ENCODE measurements at regions not wholly inside any gene's neighbourhood (a gene's known extent, or its start where the extent isn't known, plus 50 kb on each side); places are given as distances from the start of the nearest gene placed in this dataset.

GRCh38 chr3:168839653-168840052 lies 743.9 kb upstream of the GOLIM4 start:
- Mint-ChIP-seq H3K27me3 (no peaks in the 10 kb centered on the region), H3K9me3 (no peaks in the 10 kb centered on the region), H3K4me3 (no peak overlapping the region), H3K36me3 (no peaks in the 10 kb centered on the region), H3K27ac (no peak overlapping the region), H3K4me1 (no peaks in the 10 kb centered on the region)
- DNase-seq (no peak), ATAC-seq (ENCODE audit: low read depth) (no peak)
- POLR2A ChIA-PET: no interaction called here

GRCh38 chr3:168834558-168834957 lies 738.8 kb upstream of the GOLIM4 start:
- Mint-ChIP-seq H3K36me3 (no peaks in the 10 kb centered on the region), H3K4me1 (no peaks in the 10 kb centered on the region), H3K27me3 (no peaks in the 10 kb centered on the region), H3K9me3 (no peaks in the 10 kb centered on the region), H3K4me3 (no peak overlapping the region), H3K27ac (no peak overlapping the region)
- POLR2A ChIA-PET: no interaction called here
- ATAC-seq (ENCODE audit: low read depth) (no peak), DNase-seq (no peak)

GRCh38 chr3:168828943-168829342 lies 733.2 kb upstream of the GOLIM4 start:
- no peaks in the 10 kb centered on the region for H3K27me3 Mint-ChIP-seq
- POLR2A ChIA-PET: no interaction called here
- no peak overlapping the region for H3K4me3 Mint-ChIP-seq
- no peaks in the 10 kb centered on the region for H3K36me3 Mint-ChIP-seq
- H3K27ac Mint-ChIP-seq: no peak overlapping the region
- no peak for ATAC-seq (ENCODE audit: low read depth)
- DNase-seq: no peak
- no peaks in the 10 kb centered on the region for H3K9me3 Mint-ChIP-seq
- no peaks in the 10 kb centered on the region for H3K4me1 Mint-ChIP-seq

GRCh38 chr3:168828536-168828935 lies 732.8 kb upstream of the GOLIM4 start:
- no peak overlapping the region for H3K27ac Mint-ChIP-seq
- no peaks in the 10 kb centered on the region for H3K36me3 Mint-ChIP-seq
- no peak overlapping the region for H3K4me3 Mint-ChIP-seq
- no peak for DNase-seq
- POLR2A ChIA-PET: no interaction called here
- no peaks in the 10 kb centered on the region for H3K4me1 Mint-ChIP-seq
- H3K27me3 Mint-ChIP-seq: no peaks in the 10 kb centered on the region
- no peak for ATAC-seq (ENCODE audit: low read depth)
- H3K9me3 Mint-ChIP-seq: no peaks in the 10 kb centered on the region

GRCh38 chr3:168828014-168828413 lies 732.3 kb upstream of the GOLIM4 start:
- Mint-ChIP-seq H3K27me3 (no peaks in the 10 kb centered on the region), H3K4me3 (no peak overlapping the region), H3K36me3 (no peaks in the 10 kb centered on the region), H3K4me1 (no peaks in the 10 kb centered on the region), H3K27ac (no peak overlapping the region), H3K9me3 (no peaks in the 10 kb centered on the region)
- POLR2A ChIA-PET: no interaction called here
- no peak for ATAC-seq (ENCODE audit: low read depth)
- DNase-seq: no peak

GRCh38 chr3:168824107-168824506 lies 728.4 kb upstream of the GOLIM4 start:
- POLR2A ChIA-PET: no interaction called here
- H3K27ac Mint-ChIP-seq: no peak overlapping the region
- H3K9me3 Mint-ChIP-seq: no peaks in the 10 kb centered on the region
- no peaks in the 10 kb centered on the region for H3K36me3 Mint-ChIP-seq
- H3K4me1 Mint-ChIP-seq: no peaks in the 10 kb centered on the region
- no peak for DNase-seq
- H3K27me3 Mint-ChIP-seq: no peaks in the 10 kb centered on the region
- no peak overlapping the region for H3K4me3 Mint-ChIP-seq
- no peak for ATAC-seq (ENCODE audit: low read depth)

- Mint-ChIP-seq H3K4me3 (no peak overlapping the region), H3K27ac (no peak overlapping the region), H3K4me1 (no peaks in the 10 kb centered on the region), H3K27me3 (no peaks in the 10 kb centered on the region), H3K36me3 (no peaks in the 10 kb centered on the region), H3K9me3 (no peaks in the 10 kb centered on the region)
- DNase-seq (no peak), ATAC-seq (ENCODE audit: low read depth) (no peak)
- POLR2A ChIA-PET: no interaction called here
Measured at GRCh38 chr3:168823466-168823865, 727.7 kb upstream of the GOLIM4 start.

GRCh38 chr3:168820810-168821415 lies 725.2 kb upstream of the GOLIM4 start:
- ATAC-seq (ENCODE audit: low read depth) (no peak), DNase-seq (no peak)
- Mint-ChIP-seq H3K9me3 (no peaks in the 10 kb centered on the region), H3K27me3 (no peaks in the 10 kb centered on the region), H3K4me1 (no peaks in the 10 kb centered on the region), H3K27ac (no peak overlapping the region), H3K4me3 (no peak overlapping the region), H3K36me3 (no peaks in the 10 kb centered on the region)
- POLR2A ChIA-PET: no interaction called here

- Mint-ChIP-seq H3K9me3 (no peaks in the 10 kb centered on the region), H3K27ac (no peak overlapping the region), H3K4me3 (no peak overlapping the region), H3K4me1 (no peaks in the 10 kb centered on the region), H3K27me3 (no peaks in the 10 kb centered on the region), H3K36me3 (no peaks in the 10 kb centered on the region)
- ATAC-seq (ENCODE audit: low read depth) (no peak), DNase-seq (no peak)
- POLR2A ChIA-PET: no interaction called here
Measured at GRCh38 chr3:168817177-168817576, 721.5 kb upstream of the GOLIM4 start.

GRCh38 chr3:168815946-168816345 lies 720.2 kb upstream of the GOLIM4 start:
- Mint-ChIP-seq H3K27me3 (no peaks in the 10 kb centered on the region), H3K4me3 (no peak overlapping the region), H3K36me3 (no peaks in the 10 kb centered on the region), H3K4me1 (no peaks in the 10 kb centered on the region), H3K9me3 (no peaks in the 10 kb centered on the region), H3K27ac (no peak overlapping the region)
- DNase-seq: no peak
- POLR2A ChIA-PET: no interaction called here
- no peak for ATAC-seq (ENCODE audit: low read depth)

- Mint-ChIP-seq H3K4me1 (no peaks in the 10 kb centered on the region), H3K4me3 (no peak overlapping the region), H3K9me3 (no peaks in the 10 kb centered on the region), H3K27ac (no peak overlapping the region), H3K36me3 (no peaks in the 10 kb centered on the region), H3K27me3 (no peaks in the 10 kb centered on the region)
- DNase-seq: no peak
- POLR2A ChIA-PET: no interaction called here
- ATAC-seq (ENCODE audit: low read depth): no peak
Measured at GRCh38 chr3:168813225-168813802, 717.6 kb upstream of the GOLIM4 start.

- Mint-ChIP-seq H3K9me3 (no peaks in the 10 kb centered on the region), H3K27ac (no peak overlapping the region), H3K4me3 (no peak overlapping the region), H3K36me3 (no peaks in the 10 kb centered on the region), H3K27me3 (no peaks in the 10 kb centered on the region), H3K4me1 (no peaks in the 10 kb centered on the region)
- POLR2A ChIA-PET: interaction anchor here (0.7 kb wide), 1 partner anchor 13 kb away, joined by 6 read pairs; no protein-coding TSS in a partner anchor
- DNase-seq (no peak), ATAC-seq (ENCODE audit: low read depth) (no peak)
Measured at GRCh38 chr3:168812234-168812633, 716.5 kb upstream of the GOLIM4 start.

- Mint-ChIP-seq H3K36me3 (no peaks in the 10 kb centered on the region), H3K4me3 (no peak overlapping the region), H3K4me1 (no peaks in the 10 kb centered on the region), H3K9me3 (no peaks in the 10 kb centered on the region), H3K27me3 (no peaks in the 10 kb centered on the region), H3K27ac (no peak overlapping the region)
- DNase-seq (no peak), ATAC-seq (ENCODE audit: low read depth) (no peak)
- POLR2A ChIA-PET: no interaction called here
Measured at GRCh38 chr3:168808596-168808995, 712.9 kb upstream of the GOLIM4 start.

- ATAC-seq (ENCODE audit: low read depth) (no peak), DNase-seq (no peak)
- Mint-ChIP-seq H3K27ac (no peak overlapping the region), H3K36me3 (no peaks in the 10 kb centered on the region), H3K27me3 (no peaks in the 10 kb centered on the region), H3K4me3 (no peak overlapping the region), H3K9me3 (no peaks in the 10 kb centered on the region), H3K4me1 (no peaks in the 10 kb centered on the region)
- POLR2A ChIA-PET: no interaction called here
Measured at GRCh38 chr3:168807448-168807847, 711.7 kb upstream of the GOLIM4 start.

- no peaks in the 10 kb centered on the region for H3K36me3 Mint-ChIP-seq
- no peak for ATAC-seq (ENCODE audit: low read depth)
- POLR2A ChIA-PET: no interaction called here
Measured at GRCh38 chr3:168806871-168807270, 711.1 kb upstream of the GOLIM4 start.

More at GRCh38 chr3:168806871-168807270, 711.1 kb upstream of the GOLIM4 start:
- no peaks in the 10 kb centered on the region for H3K9me3 Mint-ChIP-seq
- H3K27ac Mint-ChIP-seq: no peak overlapping the region
- H3K27me3 Mint-ChIP-seq: no peaks in the 10 kb centered on the region
- no peaks in the 10 kb centered on the region for H3K4me1 Mint-ChIP-seq
- no peak overlapping the region for H3K4me3 Mint-ChIP-seq
- no peak for DNase-seq
